ENCODE measurements at regions not wholly inside any gene's neighbourhood (a gene's known extent, or its start where the extent isn't known, plus 50 kb on each side); places are given as distances from the start of the nearest gene placed in this dataset.
"Not testable (repeated sequence)": the region's sequence is repeated elsewhere in the genome, so short reads cannot be mapped to it uniquely, and the experiment has no call there.

DNA sequence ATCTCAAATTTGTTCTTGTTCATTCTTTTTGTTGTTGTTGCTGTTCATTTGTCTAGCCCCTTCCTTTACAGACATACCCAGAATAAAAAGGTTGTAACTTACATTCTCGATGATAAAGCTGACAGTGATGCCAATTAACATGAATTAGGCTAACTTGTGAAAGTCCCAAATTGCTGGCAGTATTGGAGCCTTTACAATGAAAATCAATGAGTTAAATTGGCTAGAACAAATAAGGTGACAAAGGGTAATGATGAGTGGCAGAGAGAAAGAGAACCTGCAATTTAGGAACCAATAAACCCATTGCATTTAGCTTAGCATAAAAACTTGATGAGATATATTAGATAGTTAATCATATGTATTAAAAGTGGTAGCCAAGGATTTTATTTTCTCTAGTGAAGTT, 521.0 kb downstream of the ADCYAP1 start:
- no peaks in the 10 kb centered on the region for H3K36me3 ChIP-seq (ENCODE audit: control insufficient read depth, low read depth, low read length)
- no peaks in the 10 kb centered on the region for H3K4me1 ChIP-seq (ENCODE audit: control insufficient read depth, low read depth, low read length)
- H3K4me3 ChIP-seq (ENCODE audit: low read length), result no peak overlapping the region
- H3K9me3 ChIP-seq (ENCODE audit: control insufficient read depth, low read depth, low read length), result no peaks in the 10 kb centered on the region
- H3K27ac ChIP-seq (ENCODE audit: low read length), result no peak overlapping the region
- no peaks in the 10 kb centered on the region for H3K27me3 ChIP-seq (ENCODE audit: control insufficient read depth, insufficient read depth, low read length)
- H3K9ac ChIP-seq (ENCODE audit: low read length), result no peak overlapping the region

- Histone ChIP-seq H3K36me3 (ENCODE audit: control insufficient read depth, low read depth, low read length) (no peaks in the 10 kb centered on the region), H3K4me1 (ENCODE audit: control insufficient read depth, low read depth, low read length) (no peaks in the 10 kb centered on the region), H3K27ac (ENCODE audit: low read length) (no peak overlapping the region), H3K27me3 (ENCODE audit: control insufficient read depth, insufficient read depth, low read length) (no peaks in the 10 kb centered on the region), H3K9me3 (ENCODE audit: control insufficient read depth, low read depth, low read length) (no peaks in the 10 kb centered on the region), H3K9ac (ENCODE audit: low read length) (no peak overlapping the region), H3K4me3 (ENCODE audit: low read length) (no peak overlapping the region)
Measured at GRCh38 chr18:1435487-1435886, 530.8 kb downstream of the ADCYAP1 start.

DNA sequence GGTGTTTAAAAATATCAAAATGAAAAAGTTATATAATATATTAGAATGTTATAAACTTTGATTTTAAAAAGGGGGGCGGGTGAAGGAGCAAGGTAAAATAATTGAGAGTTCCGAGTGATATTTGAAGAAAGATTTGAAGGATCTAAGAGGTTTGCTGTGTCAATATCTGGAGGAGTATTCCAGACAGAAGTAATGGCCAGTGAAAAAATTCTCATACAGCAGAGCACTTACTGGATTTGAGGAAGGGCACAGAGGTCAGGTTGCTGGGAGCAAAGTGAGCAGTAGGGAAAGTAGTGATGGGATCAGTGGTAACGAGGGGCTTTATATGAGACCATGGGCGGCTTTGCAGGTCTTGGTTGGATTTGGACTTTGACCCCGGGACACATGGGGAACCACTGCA, 531.5 kb downstream of the ADCYAP1 start:
- Histone ChIP-seq H3K36me3 (ENCODE audit: control insufficient read depth, low read depth, low read length) (no peaks in the 10 kb centered on the region), H3K4me3 (ENCODE audit: low read length) (no peak overlapping the region), H3K4me1 (ENCODE audit: control insufficient read depth, low read depth, low read length) (no peaks in the 10 kb centered on the region), H3K9me3 (ENCODE audit: control insufficient read depth, low read depth, low read length) (no peaks in the 10 kb centered on the region), H3K9ac (ENCODE audit: low read length) (no peak overlapping the region), H3K27ac (ENCODE audit: low read length) (no peak overlapping the region), H3K27me3 (ENCODE audit: control insufficient read depth, insufficient read depth, low read length) (no peaks in the 10 kb centered on the region)

GRCh38 chr18:1438458-1438910, 533.8 kb downstream of the ADCYAP1 start:
- Histone ChIP-seq H3K27ac (ENCODE audit: low read length) (no peak overlapping the region), H3K9me3 (ENCODE audit: control insufficient read depth, low read depth, low read length) (no peaks in the 10 kb centered on the region), H3K27me3 (ENCODE audit: control insufficient read depth, insufficient read depth, low read length) (no peaks in the 10 kb centered on the region), H3K9ac (ENCODE audit: low read length) (no peak overlapping the region), H3K4me1 (ENCODE audit: control insufficient read depth, low read depth, low read length) (no peaks in the 10 kb centered on the region), H3K4me3 (ENCODE audit: low read length) (no peak overlapping the region), H3K36me3 (ENCODE audit: control insufficient read depth, low read depth, low read length) (no peaks in the 10 kb centered on the region)

- H3K27me3 ChIP-seq (ENCODE audit: control insufficient read depth, insufficient read depth, low read length), result no peaks in the 10 kb centered on the region
- H3K4me3 ChIP-seq (ENCODE audit: low read length), result no peak overlapping the region
- H3K36me3 ChIP-seq (ENCODE audit: control insufficient read depth, low read depth, low read length), result no peaks in the 10 kb centered on the region
- H3K9ac ChIP-seq (ENCODE audit: low read length), result no peak overlapping the region
- no peaks in the 10 kb centered on the region for H3K4me1 ChIP-seq (ENCODE audit: control insufficient read depth, low read depth, low read length)
- H3K9me3 ChIP-seq (ENCODE audit: control insufficient read depth, low read depth, low read length), result no peaks in the 10 kb centered on the region
- no peak overlapping the region for H3K27ac ChIP-seq (ENCODE audit: low read length)
Measured at GRCh38 chr18:1438967-1439366, 534.3 kb downstream of the ADCYAP1 start.

- not testable (repeated sequence) for H3K36me3 ChIP-seq (ENCODE audit: control insufficient read depth, low read depth, low read length); H3K27me3 ChIP-seq (ENCODE audit: control insufficient read depth, insufficient read depth, low read length); H3K4me1 ChIP-seq (ENCODE audit: control insufficient read depth, low read depth, low read length); H3K9ac ChIP-seq (ENCODE audit: low read length); H3K9me3 ChIP-seq (ENCODE audit: control insufficient read depth, low read depth, low read length); H3K4me3 ChIP-seq (ENCODE audit: low read length); H3K27ac ChIP-seq (ENCODE audit: low read length)
Measured at GRCh38 chr18:1444062-1444461, 539.4 kb downstream of the ADCYAP1 start.

GRCh38 chr18:1446765-1447164, 542.1 kb downstream of the ADCYAP1 start:
- H3K27me3 ChIP-seq (ENCODE audit: control insufficient read depth, insufficient read depth, low read length), result no peaks in the 10 kb centered on the region
- H3K4me3 ChIP-seq (ENCODE audit: low read length), result no peak overlapping the region
- H3K9ac ChIP-seq (ENCODE audit: low read length), result no peak overlapping the region
- no peaks in the 10 kb centered on the region for H3K36me3 ChIP-seq (ENCODE audit: control insufficient read depth, low read depth, low read length)
- H3K4me1 ChIP-seq (ENCODE audit: control insufficient read depth, low read depth, low read length), result no peaks in the 10 kb centered on the region
- H3K9me3 ChIP-seq (ENCODE audit: control insufficient read depth, low read depth, low read length), result no peaks in the 10 kb centered on the region
- H3K27ac ChIP-seq (ENCODE audit: low read length), result no peak overlapping the region

GRCh38 chr18:1452821-1453220, 548.1 kb downstream of the ADCYAP1 start:
- Histone ChIP-seq H3K27me3 (ENCODE audit: control insufficient read depth, insufficient read depth, low read length) (no peaks in the 10 kb centered on the region), H3K9ac (ENCODE audit: low read length) (no peak overlapping the region), H3K4me3 (ENCODE audit: low read length) (no peak overlapping the region), H3K27ac (ENCODE audit: low read length) (no peak overlapping the region), H3K9me3 (ENCODE audit: control insufficient read depth, low read depth, low read length) (no peaks in the 10 kb centered on the region), H3K36me3 (ENCODE audit: control insufficient read depth, low read depth, low read length) (no peaks in the 10 kb centered on the region), H3K4me1 (ENCODE audit: control insufficient read depth, low read depth, low read length) (no peaks in the 10 kb centered on the region)

DNA sequence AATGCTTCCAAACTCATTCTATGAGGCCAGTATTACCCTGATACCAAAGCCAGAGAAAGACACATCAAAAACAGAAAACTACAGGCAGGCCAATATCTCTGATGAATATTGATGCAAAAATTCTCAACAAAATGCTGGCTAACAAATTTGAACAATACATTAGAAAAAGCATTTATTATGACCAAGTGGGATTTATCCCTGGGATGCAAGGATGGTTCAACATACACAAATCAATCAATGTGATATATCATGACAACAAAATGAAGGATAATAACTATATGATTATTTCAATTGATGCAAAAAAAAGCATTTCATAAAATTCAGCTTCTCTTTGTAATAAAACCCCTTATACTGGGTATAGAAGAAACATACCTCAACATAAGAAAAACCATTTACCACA, 550.9 kb downstream of the ADCYAP1 start:
- no peak overlapping the region for H3K4me3 ChIP-seq (ENCODE audit: low read length)
- H3K27ac ChIP-seq (ENCODE audit: low read length), result no peak overlapping the region
- H3K9ac ChIP-seq (ENCODE audit: low read length), result no peak overlapping the region
- H3K36me3 ChIP-seq (ENCODE audit: control insufficient read depth, low read depth, low read length), result no peaks in the 10 kb centered on the region
- no peaks in the 10 kb centered on the region for H3K4me1 ChIP-seq (ENCODE audit: control insufficient read depth, low read depth, low read length)
- H3K27me3 ChIP-seq (ENCODE audit: control insufficient read depth, insufficient read depth, low read length), result no peaks in the 10 kb centered on the region
- H3K9me3 ChIP-seq (ENCODE audit: control insufficient read depth, low read depth, low read length), result no peaks in the 10 kb centered on the region

DNA sequence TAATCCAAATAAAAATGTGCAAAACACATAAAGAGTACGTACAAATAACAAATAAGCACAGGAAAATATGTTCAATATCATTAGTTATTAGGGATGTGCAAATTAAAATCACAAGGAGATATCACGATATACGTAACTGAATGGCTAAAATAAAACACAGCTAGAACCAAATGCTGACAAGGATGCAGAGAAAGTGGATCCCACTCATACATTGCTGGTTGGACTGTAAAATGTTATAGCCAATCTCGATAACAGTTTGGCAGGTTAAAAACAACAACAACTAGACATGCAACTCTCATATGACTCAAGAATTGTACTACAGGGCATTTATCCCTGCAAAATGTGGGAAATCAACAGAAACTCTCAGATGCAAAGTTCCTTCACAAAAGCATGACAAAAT, 553.9 kb downstream of the ADCYAP1 start:
- Histone ChIP-seq H3K4me3 (ENCODE audit: low read length) (no peak overlapping the region), H3K36me3 (ENCODE audit: control insufficient read depth, low read depth, low read length) (no peaks in the 10 kb centered on the region), H3K27ac (ENCODE audit: low read length) (no peak overlapping the region), H3K27me3 (ENCODE audit: control insufficient read depth, insufficient read depth, low read length) (no peaks in the 10 kb centered on the region), H3K9ac (ENCODE audit: low read length) (no peak overlapping the region), H3K4me1 (ENCODE audit: control insufficient read depth, low read depth, low read length) (no peaks in the 10 kb centered on the region), H3K9me3 (ENCODE audit: control insufficient read depth, low read depth, low read length) (no peaks in the 10 kb centered on the region)

GRCh38 chr18:1463981-1464380, 559.3 kb downstream of the ADCYAP1 start:
- H3K27ac ChIP-seq (ENCODE audit: low read length), result no peak overlapping the region
- no peaks in the 10 kb centered on the region for H3K4me1 ChIP-seq (ENCODE audit: control insufficient read depth, low read depth, low read length)
- H3K9ac ChIP-seq (ENCODE audit: low read length), result no peak overlapping the region
- H3K4me3 ChIP-seq (ENCODE audit: low read length), result no peak overlapping the region
- no peaks in the 10 kb centered on the region for H3K36me3 ChIP-seq (ENCODE audit: control insufficient read depth, low read depth, low read length)
- H3K27me3 ChIP-seq (ENCODE audit: control insufficient read depth, insufficient read depth, low read length), result no peaks in the 10 kb centered on the region
- no peaks in the 10 kb centered on the region for H3K9me3 ChIP-seq (ENCODE audit: control insufficient read depth, low read depth, low read length)

- H3K36me3 ChIP-seq (ENCODE audit: control insufficient read depth, low read depth, low read length), result no peaks in the 10 kb centered on the region
- H3K27ac ChIP-seq (ENCODE audit: low read length), result no peak overlapping the region
- no peak overlapping the region for H3K9ac ChIP-seq (ENCODE audit: low read length)
- H3K9me3 ChIP-seq (ENCODE audit: control insufficient read depth, low read depth, low read length), result no peaks in the 10 kb centered on the region
- H3K4me1 ChIP-seq (ENCODE audit: control insufficient read depth, low read depth, low read length), result no peaks in the 10 kb centered on the region
- no peaks in the 10 kb centered on the region for H3K27me3 ChIP-seq (ENCODE audit: control insufficient read depth, insufficient read depth, low read length)
- no peak overlapping the region for H3K4me3 ChIP-seq (ENCODE audit: low read length)
Measured at GRCh38 chr18:1464444-1465217, 560.0 kb downstream of the ADCYAP1 start.
